ENCODE measurements at regions not wholly inside any gene's neighbourhood (a gene's known extent, or its start where the extent isn't known, plus 50 kb on each side); places are given as distances from the start of the nearest gene placed in this dataset.

GRCh38 chr9:673264-673965, 168.1 kb upstream of the DMRT1 start:
- DNase-seq (ENCODE audit: low read depth): no peak

DNA sequence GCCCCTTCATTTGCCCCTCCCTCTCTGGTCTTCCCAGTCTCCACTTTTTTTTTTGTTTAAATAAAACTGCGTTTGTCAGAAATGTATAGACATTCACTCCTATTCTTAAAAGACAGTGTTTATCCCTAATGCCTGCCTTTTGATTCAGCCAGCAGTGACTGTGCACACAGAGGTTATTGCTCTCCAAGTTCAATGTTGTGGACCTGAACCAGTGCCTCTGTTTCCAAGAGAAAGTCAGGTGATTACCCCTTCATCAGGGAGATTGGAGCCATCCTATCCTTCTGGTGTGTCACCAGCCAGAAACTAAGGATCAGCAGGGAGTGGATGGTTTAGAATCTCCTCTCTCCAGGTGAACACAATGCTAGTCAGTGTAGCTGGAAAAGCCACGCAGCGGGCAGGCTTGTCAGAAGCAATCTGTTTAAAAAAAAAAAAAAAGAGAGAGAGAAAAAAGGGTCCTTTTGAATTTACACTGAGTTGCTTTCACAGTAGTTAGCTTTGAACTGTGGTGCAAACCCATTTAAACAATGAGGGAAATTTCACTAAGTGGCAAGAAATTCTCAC, 167.5 kb upstream of the DMRT1 start:
- no peak for DNase-seq (ENCODE audit: low read depth)

GRCh38 chr9:675697-676370, 165.7 kb upstream of the DMRT1 start:
- DNase-seq (ENCODE audit: low read depth): no peak

GRCh38 chr9:676780-677438, 164.6 kb upstream of the DMRT1 start:
- DNase-seq (ENCODE audit: low read depth): no peak

GRCh38 chr9:677461-678097, 163.9 kb upstream of the DMRT1 start:
- no peak for DNase-seq (ENCODE audit: low read depth)

DNA sequence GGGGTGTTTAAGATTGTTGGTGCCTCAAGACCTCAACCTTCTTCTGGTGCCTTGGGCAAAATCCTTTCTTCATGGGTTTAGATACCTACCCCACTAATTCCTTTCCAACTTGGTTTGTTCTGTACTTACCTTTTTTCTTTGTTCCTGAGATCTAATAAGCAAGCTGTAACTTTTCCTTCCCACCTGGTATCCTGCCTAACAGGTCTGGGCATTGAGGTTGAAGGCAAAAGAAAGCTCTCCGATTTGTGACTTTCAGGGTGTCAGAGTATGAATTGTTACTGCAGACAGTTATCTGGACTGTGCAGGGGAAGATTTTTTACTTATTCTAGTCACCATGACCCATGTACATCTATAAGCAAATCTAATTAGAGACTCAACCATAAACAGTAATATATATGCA, 162.6 kb upstream of the DMRT1 start:
- DNase-seq (ENCODE audit: low read depth): no peak

DNA sequence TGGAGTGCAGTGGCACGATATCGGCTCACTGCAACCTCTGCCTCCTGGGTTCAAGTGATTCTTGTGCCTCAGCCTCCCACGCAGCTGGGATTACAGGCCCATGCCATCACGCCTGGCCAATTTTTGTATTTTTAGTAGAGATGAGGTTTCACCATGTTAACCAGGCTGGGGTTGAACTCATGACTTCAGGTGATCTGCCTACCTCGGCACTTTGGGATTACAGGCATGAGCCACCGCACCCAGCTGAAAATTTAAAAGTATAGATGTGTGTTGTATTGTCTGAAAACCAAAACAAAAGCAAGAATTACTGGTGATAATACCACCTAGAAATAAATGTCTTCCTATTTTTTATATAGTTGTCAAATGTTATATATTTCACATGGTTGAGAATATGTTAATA, 162.0 kb upstream of the DMRT1 start:
- no peak for DNase-seq (ENCODE audit: low read depth)

- DNase-seq (ENCODE audit: low read depth): no peak
Observed at GRCh38 chr9:680106-680505, 161.4 kb upstream of the DMRT1 start.

- no peak for DNase-seq (ENCODE audit: low read depth)
Observed at GRCh38 chr9:682633-683508, 158.6 kb upstream of the DMRT1 start.

DNA sequence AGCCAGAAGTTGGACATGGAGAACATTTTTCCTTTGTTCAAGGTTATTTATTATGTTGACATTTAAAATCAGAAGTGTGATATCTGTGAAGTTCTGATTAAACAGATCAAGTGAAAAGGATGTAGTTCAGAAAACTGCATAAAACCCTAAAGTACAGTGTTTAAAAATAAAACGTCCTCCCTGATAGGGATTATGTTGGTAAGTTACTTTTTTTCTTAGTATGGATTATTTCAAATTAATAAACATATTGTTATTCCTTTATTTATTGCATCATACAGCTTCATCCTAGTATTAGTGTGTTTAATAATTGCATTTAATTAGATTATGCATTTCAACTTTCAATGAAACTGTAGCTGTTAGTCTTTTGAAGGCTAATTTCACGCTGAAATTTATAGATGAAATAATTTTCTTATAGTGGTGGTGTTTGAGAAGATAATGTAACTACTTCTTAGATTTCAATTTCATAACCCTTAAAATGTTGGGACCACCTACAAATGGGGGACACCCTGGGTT, 157.9 kb upstream of the DMRT1 start:
- no peak for DNase-seq (ENCODE audit: low read depth)

- DNase-seq (ENCODE audit: low read depth): no peak
Observed at GRCh38 chr9:684054-684890, 157.2 kb upstream of the DMRT1 start.

GRCh38 chr9:684941-685340, 156.6 kb upstream of the DMRT1 start:
- peak; percentile 45 for DNase-seq (ENCODE audit: low read depth)

- no peak for DNase-seq (ENCODE audit: low read depth)
Observed at GRCh38 chr9:686321-686813, 155.1 kb upstream of the DMRT1 start.

DNA sequence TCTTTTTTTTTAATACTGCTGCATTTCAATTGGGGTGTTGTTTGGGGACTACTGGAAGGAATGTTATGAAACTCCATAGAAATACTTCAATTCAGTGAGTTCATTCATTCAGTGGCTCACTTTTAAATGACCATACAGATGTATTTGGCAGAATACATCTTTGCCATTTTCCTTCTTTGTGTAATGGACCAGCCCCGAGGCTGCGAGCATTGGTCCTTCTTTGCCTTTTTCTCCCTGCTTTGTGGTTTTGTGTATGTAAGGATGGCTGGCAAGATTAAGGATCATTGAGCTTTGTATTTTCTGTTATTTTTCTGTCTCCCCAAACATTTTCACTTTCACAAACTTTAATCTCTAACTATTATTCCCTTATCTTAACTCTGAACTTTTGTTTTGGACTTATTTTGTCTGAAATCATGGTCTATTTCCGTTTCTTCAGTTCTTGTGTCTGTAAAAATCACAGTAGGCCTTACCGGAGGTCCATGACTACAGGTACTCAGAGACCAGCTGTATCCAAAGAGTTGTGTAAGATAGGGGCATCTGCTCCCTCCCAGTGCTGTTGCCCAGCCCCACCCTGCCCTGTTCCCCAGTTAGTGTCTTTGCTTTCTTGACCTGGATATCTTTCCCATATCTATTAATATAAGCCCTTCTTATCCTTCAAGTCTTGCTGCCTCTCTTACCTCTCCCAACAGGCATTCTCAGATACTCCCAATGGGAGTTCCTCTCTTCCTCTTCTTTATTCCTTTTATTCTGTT, 154.3 kb upstream of the DMRT1 start:
- DNase-seq (ENCODE audit: low read depth): no peak

- DNase-seq (ENCODE audit: low read depth): no peak
Observed at GRCh38 chr9:687994-688393, 153.5 kb upstream of the DMRT1 start.

GRCh38 chr9:690517-691111, 150.9 kb upstream of the DMRT1 start:
- DNase-seq (ENCODE audit: low read depth): no peak

DNA sequence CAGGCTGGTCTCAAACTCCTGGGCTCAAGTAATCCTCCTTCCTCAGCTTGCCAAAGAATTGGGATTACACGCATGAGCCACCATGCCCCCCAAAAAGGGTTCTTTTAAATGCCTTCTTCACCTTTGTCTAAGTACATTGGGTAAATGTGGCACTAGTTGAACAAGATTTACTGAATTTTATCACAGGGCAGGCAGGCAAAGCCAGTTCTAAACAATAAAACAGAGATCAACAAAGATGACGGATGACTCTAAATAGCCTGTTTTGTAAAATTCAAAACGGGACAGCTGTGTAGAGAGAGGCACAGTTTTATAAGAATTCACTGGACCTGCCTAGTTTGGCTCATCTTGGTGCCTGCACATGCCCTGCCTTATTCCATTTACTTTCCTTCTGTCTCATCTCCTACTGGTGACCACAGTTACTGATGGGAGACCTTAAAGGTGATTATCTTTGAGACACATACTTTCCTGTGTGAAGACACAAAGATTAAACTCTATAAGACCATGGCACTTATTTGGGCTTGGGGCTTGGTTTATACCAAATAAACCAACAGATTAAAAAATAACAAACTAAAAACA, 149.6 kb upstream of the DMRT1 start:
- no peak for DNase-seq (ENCODE audit: low read depth)

GRCh38 chr9:692636-693129, 148.8 kb upstream of the DMRT1 start:
- DNase-seq (ENCODE audit: low read depth): no peak
